Activated naive CD4-positive, alpha-beta T cell treated with Interleukin-2 at 50 U/mL for 16 hours (primary cell): ENCODE measurements at regions not wholly inside any gene's neighbourhood (a gene's known extent, or its start where the extent isn't known, plus 50 kb on each side); places are given as distances from the start of the nearest gene placed in this dataset.

Experiments used
- DNase-seq: peaks from one replicate; pipeline ENCODE4 v3.0.0-alpha.2; 2020

DNA sequence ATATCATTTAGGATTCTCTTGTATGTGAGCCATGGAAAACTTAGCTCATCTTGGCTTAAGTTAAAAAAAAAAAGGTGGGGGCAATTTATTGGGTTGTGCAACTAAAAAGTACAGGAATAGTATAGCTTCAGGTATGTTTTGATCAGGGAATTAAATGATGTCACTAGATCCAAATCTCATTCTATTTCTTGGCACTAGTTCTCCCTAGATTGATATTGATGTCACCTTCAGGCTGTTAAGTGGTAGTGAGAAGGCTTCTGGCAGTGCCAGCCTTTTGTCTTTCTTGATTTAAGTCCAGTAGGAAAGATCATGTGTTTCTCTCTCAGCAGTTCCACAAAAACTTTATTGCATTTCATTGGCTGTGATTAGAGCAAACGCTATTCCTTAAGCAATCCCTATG lies 65.0 kb upstream of the ZBED5 start:
- no peak for DNase-seq

DNA sequence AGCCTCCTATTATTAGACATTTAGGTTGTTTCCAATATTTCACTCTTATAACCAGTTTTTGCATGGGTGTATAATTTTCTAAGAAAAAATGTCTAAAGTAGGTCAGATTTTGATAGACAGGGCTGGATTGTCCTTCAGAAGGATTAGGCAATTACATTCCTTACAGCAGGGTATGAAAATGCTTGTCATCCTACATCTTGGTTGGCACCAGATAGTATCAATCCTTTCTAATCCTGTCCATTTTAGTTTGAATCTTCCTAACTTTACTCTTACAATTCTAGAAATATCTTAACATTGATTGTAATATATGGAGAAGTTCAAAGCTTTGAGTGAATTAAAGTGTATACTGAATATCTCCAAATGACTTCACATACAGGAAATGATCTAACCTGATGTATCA lies 63.0 kb upstream of the ZBED5 start:
- DNase-seq, result no peak

DNA sequence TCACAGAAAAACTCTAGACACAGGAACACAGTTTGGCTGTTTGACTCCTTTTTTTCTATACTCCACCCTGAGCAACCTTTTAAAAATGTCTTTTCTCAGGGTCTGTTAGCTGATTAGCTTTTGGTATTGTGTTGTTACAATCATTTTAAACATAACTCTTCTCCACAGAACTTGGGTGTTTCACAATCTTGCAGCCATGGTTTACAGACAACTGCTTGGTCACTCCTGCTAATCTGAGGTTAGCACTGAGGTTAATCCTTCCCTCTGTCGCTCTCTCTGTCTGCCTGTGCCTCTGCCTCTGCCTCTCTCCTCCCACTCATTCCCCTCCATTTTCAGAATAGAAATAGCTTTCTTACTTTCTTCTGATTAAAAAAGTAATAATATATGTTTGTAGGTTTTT lies 62.4 kb upstream of the ZBED5 start:
- no peak for DNase-seq

DNA sequence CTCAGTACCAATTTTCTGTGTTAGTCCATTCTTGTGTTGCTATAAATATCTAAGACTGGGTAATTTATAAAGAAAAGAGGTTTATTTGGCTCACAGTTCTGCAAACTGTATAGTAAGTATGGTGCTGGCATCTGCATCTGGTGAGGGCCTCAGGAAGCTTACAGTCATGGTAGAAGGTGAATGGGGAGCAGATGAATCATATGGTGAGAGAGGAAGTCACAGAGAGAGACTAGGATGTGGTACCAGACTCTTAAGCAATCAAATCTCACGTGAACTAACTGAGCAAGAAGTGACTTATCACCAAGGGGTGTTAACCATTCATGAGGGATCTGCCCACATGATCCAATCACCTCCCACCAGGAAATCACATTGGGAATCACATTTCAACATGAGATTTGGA lies 60.8 kb upstream of the ZBED5 start:
- no peak for DNase-seq

DNA sequence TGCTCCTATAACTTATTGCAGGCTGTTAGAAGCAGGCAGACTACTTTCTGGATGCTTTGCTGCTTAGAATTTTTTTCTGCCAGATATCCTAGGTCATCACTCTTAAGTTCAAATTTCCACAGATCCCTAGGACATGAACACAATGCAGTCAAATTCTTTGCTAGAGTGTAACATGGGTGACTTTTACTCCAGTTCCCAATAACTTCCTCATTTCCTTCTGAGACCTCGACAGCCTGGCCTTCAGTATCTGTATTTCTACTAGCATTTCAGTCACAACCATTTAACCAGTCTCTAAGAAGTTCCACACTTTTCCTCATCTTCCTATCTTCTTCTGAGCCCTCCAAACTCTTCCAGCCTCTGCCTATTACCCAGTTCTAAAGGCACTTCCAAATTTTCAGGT lies 60.4 kb upstream of the ZBED5 start:
- no peak for DNase-seq

DNA sequence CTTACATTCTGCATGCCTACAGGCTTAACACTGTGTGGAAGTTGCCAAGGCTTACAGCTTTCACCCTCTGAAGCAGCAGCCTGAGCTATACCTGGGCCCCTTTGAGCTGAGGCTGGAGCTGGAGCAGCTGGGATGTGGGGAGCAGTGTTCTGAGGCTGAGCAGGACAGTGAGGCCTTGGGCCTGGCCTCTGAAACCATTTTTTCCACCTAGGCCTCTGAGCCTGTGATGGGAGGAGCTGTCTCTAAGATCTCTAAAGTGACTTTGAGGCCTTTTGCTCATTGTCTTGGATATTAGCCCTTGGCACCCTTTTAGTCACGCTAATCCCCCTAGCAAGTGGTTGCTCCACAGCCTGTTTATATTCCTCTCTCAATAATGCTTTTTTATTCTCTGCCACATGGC lies 59.9 kb upstream of the ZBED5 start:
- no peak for DNase-seq

GRCh38 chr11:10916665-10917064 lies 58.8 kb upstream of the ZBED5 start:
- DNase-seq, result no peak

DNA sequence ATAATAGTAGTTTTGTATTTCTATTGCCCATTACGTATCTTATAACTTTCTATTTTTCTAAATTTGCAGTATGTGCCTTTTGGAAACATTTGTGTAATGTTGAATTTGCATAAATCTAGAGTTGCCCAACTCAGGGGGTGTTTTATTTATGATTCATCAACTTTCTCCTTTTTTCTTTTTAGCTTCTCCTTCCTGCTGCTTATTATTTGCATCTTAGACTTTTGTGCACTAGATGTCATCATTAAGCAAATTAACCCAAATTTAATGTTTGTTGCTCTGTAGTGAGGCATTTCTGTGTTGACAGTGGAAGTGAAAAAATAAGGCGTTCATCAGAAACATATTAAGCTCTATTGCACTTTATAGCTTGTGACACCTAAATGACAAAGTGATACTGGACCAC lies 56.2 kb upstream of the ZBED5 start:
- DNase-seq, result no peak

GRCh38 chr11:10913075-10913474 lies 55.2 kb upstream of the ZBED5 start:
- no peak for DNase-seq

DNA sequence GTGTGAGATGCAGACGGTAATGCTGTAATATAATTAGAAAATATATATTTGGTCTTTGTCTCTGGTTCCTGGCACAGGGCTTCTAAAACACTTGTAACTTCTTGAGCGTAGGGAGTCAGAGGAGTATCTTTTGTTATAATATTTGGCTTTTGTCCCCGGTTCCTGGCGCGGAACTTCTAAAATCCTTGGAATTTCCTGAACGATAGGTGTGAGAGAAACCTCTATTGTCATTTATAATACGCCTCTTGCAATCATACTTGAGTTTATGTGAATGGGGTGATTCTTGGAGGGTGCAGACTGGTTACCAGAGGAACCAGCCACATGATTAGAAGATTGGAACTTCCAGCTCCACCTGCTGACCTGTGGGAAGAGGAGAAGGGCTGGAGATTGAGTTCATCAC lies 54.1 kb upstream of the ZBED5 start:
- DNase-seq, result no peak

DNA sequence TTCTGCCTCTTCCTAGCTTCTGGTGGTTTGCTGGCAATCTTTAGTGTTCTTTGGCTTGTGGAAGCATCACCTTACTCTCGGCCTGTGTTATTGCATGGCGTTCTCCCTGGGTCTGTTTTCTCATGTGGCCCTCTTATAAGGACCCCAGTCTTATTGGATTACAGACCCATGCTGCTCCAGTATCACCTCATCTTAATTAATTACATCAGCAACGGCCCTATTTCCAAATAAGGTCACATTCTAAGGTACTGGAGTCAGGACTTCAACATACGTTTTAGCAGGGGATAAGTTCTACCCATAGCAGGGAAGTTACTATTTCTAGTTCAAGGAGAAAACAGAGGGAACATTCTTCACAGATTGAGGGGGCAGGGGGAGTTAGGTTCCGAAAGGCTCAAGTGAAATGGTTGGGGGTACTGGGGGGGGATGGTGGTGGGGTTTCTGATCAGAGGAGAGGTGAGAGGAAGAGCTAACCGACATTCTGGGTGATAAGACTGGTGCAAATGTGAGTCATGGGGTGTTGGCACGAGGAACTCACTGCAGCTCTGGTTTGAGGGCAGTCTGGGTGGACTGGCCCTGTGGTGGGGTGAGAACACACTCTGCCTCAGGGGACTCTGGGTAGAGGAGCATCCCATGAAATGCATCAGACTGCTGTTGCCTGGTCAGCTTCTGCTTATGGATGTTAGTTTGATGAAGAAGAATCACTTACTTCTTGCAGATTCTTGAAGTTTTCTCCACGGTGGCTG lies 51.5 kb upstream of the ZBED5 start:
- DNase-seq, result no peak

- no peak for DNase-seq
Observed at GRCh38 chr11:10908215-10908951, 50.5 kb upstream of the ZBED5 start.
